Activated CD4-positive, alpha-beta memory T cell treated with anti-CD3 and anti-CD28 coated beads, Interleukin-2, amount 10 ng/mL, durations not matched to agents 7 days and 5 days (primary cell): ENCODE measurements at regions not wholly inside any gene's neighbourhood (a gene's known extent, or its start where the extent isn't known, plus 50 kb on each side); places are given as distances from the start of the nearest gene placed in this dataset.
"Not testable (repeated sequence)": the region's sequence is repeated elsewhere in the genome, so short reads cannot be mapped to it uniquely, and the experiment has no call there.

Experiments
- CTCF ChIA-PET: fragments of 350-600 bp; sonication (Branson Sonifier 250); formaldehyde crosslinking; loops from one replicate; lab custom pipeline; 2021; ENCODE audit warnings: antibody characterized with exemption, inconsistent platforms; lab: Charles Lee
- POLR2A ChIA-PET: fragments of 350-600 bp; sonication (Branson Sonifier 250); formaldehyde crosslinking; loops from one replicate; lab custom pipeline; 2021; ENCODE audit warnings: antibody characterized with exemption; lab: Charles Lee
- DNase-seq: peaks from one replicate; pipeline ENCODE4 v3.0.0-alpha.2; 2020
- H3K27ac Mint-ChIP-seq: one replicate; pipeline ENCODE4 v1.8.0; 2021; ENCODE audit warnings: mild to moderate bottlenecking, mixed read lengths
- H3K27me3 Mint-ChIP-seq: one replicate; pipeline ENCODE4 v1.8.0; 2021; ENCODE audit warnings: mixed read lengths
- H3K36me3 Mint-ChIP-seq: one replicate; pipeline ENCODE4 v1.8.0; 2021; ENCODE audit warnings: low read depth, mixed read lengths
- H3K4me1 Mint-ChIP-seq: one replicate; pipeline ENCODE4 v1.8.0; 2021; ENCODE audit warnings: mixed read lengths
- H3K4me3 Mint-ChIP-seq: one replicate; pipeline ENCODE4 v1.8.0; 2021; ENCODE audit warnings: mild to moderate bottlenecking, mixed read lengths
- H3K9me3 Mint-ChIP-seq: one replicate; pipeline ENCODE4 v1.8.0; 2021; ENCODE audit warnings: mixed read lengths

DNA sequence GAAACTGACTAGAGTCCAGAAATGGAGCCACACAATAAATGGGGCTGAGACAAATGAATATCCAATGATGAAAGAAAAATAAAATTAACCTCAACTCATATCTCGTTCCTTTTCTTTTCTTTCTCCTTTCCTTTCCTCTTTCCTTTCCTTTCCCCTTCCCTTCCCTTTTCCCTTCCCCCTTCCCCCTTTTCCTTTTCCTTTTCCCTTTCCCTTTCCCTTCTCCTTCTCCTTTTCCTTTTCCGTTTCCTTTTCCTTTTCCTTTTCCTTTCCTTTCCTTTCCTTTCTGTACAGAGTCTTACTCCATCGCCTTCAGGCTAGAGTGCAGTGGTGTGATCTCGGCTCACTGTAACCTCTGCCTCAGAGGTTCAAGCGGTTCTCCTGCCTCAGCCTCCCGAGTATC is 146.3 kb downstream of the RTL9 start:
- POLR2A ChIA-PET, result no interaction called here
- H3K9me3 Mint-ChIP-seq, result no peaks in the 10 kb centered on the region
- DNase-seq, result no peak
- H3K4me1 Mint-ChIP-seq, result no peaks in the 10 kb centered on the region
- no peak overlapping the region for H3K27ac Mint-ChIP-seq
- H3K36me3 Mint-ChIP-seq, result no peaks in the 10 kb centered on the region
- CTCF ChIA-PET, result no interaction called here
- H3K27me3 Mint-ChIP-seq, result no peaks in the 10 kb centered on the region
- no peak overlapping the region for H3K4me3 Mint-ChIP-seq

GRCh38 chrX:110509755-110510532 is 151.3 kb downstream of the RTL9 start:
- POLR2A ChIA-PET, result no interaction called here
- DNase-seq, result no peak
- H3K9me3 Mint-ChIP-seq, result no peaks in the 10 kb centered on the region
- no peak overlapping the region for H3K27ac Mint-ChIP-seq
- CTCF ChIA-PET, result interaction anchor here (1.0 kb wide), 1 partner anchor 10 kb away, joined by 3 read pairs; no protein-coding TSS in a partner anchor
- peaks cover 2% of the 10 kb centered on the region for H3K27me3 Mint-ChIP-seq
- H3K4me1 Mint-ChIP-seq, result no peaks in the 10 kb centered on the region
- no peak overlapping the region for H3K4me3 Mint-ChIP-seq
- no peaks in the 10 kb centered on the region for H3K36me3 Mint-ChIP-seq

- CTCF ChIA-PET, result no interaction called here
- DNase-seq, result no peak
- no peaks in the 10 kb centered on the region for H3K36me3 Mint-ChIP-seq
Measured at GRCh38 chrX:110511238-110511637, 152.6 kb downstream of the RTL9 start.

GRCh38 chrX:110512341-110512740 is 153.7 kb downstream of the RTL9 start:
- Mint-ChIP-seq H3K4me1 (no peaks in the 10 kb centered on the region), H3K9me3 (no peaks in the 10 kb centered on the region), H3K4me3 (no peak overlapping the region), H3K36me3 (no peaks in the 10 kb centered on the region), H3K27ac (no peak overlapping the region), H3K27me3 (peaks cover 2% of the 10 kb centered on the region)
- DNase-seq, result no peak
- POLR2A ChIA-PET, result no interaction called here
- CTCF ChIA-PET, result no interaction called here

More at GRCh38 chrX:110511238-110511637, 152.6 kb downstream of the RTL9 start:
- no peak overlapping the region for H3K4me3 Mint-ChIP-seq
- POLR2A ChIA-PET, result no interaction called here
- H3K9me3 Mint-ChIP-seq, result no peaks in the 10 kb centered on the region
- no peaks in the 10 kb centered on the region for H3K4me1 Mint-ChIP-seq
- H3K27ac Mint-ChIP-seq, result no peak overlapping the region
- H3K27me3 Mint-ChIP-seq, result peaks cover 2% of the 10 kb centered on the region

- POLR2A ChIA-PET, result no interaction called here
- DNase-seq, result no peak
- no peaks in the 10 kb centered on the region for H3K4me1 Mint-ChIP-seq
- no peak overlapping the region for H3K4me3 Mint-ChIP-seq
- no peaks in the 10 kb centered on the region for H3K9me3 Mint-ChIP-seq
- H3K27me3 Mint-ChIP-seq, result peaks cover 2% of the 10 kb centered on the region
- CTCF ChIA-PET, result no interaction called here
- H3K27ac Mint-ChIP-seq, result no peak overlapping the region
- H3K36me3 Mint-ChIP-seq, result no peaks in the 10 kb centered on the region
Measured at GRCh38 chrX:110514509-110514908, 155.9 kb downstream of the RTL9 start.

GRCh38 chrX:110519501-110519900 is 160.9 kb downstream of the RTL9 start:
- Mint-ChIP-seq H3K36me3 (no peaks in the 10 kb centered on the region), H3K4me1 (no peaks in the 10 kb centered on the region), H3K27me3 (no peaks in the 10 kb centered on the region), H3K9me3 (no peaks in the 10 kb centered on the region), H3K27ac (no peak overlapping the region), H3K4me3 (no peak overlapping the region)
- ChIA-PET CTCF (no interaction called here), POLR2A (no interaction called here)
- no peak for DNase-seq

DNA sequence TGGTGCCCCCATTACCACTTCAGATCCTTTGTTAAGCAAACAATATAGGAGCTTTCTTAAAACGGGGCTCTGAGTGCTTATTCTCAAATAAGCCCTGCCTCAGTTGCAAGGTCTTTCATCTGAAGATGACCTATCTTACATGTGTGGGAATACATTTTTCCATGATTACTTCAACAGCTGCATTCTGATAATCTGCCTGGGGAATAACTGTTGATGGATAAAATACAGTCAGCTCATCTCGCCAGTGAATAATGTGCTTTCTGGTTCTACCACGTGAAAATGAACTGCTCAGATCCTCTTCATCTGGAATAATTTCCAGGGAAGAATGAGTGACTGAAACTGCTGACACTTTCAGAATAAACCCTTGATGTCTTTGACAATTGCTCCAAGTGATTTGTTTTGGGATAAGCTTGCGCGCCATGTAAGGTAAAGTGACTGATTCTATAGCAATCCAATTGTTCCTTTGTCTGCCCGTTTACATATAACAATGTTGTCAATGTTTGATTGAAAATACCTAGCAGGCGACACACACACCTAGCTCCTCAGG is 161.3 kb downstream of the RTL9 start:
- Mint-ChIP-seq H3K9me3 (no peaks in the 10 kb centered on the region), H3K36me3 (no peaks in the 10 kb centered on the region), H3K4me3 (no peak overlapping the region), H3K4me1 (no peaks in the 10 kb centered on the region), H3K27me3 (no peaks in the 10 kb centered on the region), H3K27ac (no peak overlapping the region)
- CTCF ChIA-PET, result no interaction called here
- DNase-seq, result no peak
- POLR2A ChIA-PET, result no interaction called here

DNA sequence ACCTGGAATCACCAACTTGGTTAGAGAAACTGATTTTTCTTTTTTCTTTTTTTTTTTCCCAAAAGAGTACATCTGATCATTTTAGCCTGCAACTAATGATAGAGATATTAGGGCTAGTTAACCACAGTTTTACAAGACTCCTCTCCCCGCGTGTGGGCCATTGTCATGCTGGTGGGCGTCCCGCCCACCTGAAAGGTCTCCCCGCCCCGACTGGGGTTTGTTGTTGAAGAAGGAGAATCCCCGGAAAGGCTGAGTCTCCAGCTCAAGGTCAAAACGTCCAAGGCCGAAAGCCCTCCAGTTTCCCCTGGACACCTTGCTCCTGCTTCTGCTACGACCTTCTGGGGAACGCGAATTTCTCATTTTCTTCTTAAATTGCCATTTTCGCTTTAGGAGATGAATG is 162.0 kb downstream of the RTL9 start:
- H3K4me3 Mint-ChIP-seq, DNase-seq, H3K27ac Mint-ChIP-seq, H3K36me3 Mint-ChIP-seq, H3K4me1 Mint-ChIP-seq, H3K9me3 Mint-ChIP-seq, H3K27me3 Mint-ChIP-seq, CTCF ChIA-PET, POLR2A ChIA-PET: not testable (repeated sequence)

DNA sequence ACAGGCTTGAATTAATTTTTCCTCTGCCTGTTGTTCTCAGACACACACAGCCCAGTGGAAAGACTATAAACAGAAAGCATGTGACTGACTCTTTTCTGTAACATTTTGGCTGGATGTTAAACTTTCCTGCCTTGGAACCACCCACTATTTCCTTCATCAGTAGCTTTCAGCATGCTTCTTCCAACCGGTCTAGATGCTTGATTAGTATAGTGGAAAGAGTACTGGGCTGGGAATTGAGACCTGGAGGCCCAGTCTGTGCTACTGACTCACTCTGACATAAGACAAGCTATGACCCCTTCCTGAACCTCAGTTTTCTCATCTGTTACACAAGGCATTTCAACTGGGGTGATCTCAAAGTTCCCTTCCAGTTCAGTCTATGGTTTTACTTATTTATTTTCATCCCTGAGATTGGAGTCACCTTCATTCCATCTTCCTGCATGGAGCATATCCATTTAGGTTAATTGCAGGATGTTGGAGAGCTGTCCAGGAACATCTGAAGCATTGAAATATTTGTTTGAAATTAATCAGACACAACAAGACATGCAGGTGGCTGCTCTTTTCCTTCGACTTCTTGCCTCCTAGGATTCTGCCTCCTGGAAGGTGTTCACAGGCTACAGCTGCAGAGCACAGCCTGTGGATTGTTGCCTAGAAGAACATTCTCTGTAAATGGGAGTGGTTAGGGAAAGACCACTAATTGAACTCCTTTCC is 173.4 kb downstream of the RTL9 start:
- CTCF ChIA-PET, result no interaction called here
- POLR2A ChIA-PET, result no interaction called here
- no peaks in the 10 kb centered on the region for H3K4me1 Mint-ChIP-seq
- H3K27me3 Mint-ChIP-seq, result no peaks in the 10 kb centered on the region
- no peaks in the 10 kb centered on the region for H3K36me3 Mint-ChIP-seq
- no peaks in the 10 kb centered on the region for H3K9me3 Mint-ChIP-seq
- no peak for DNase-seq
- H3K27ac Mint-ChIP-seq, result no peak overlapping the region
- H3K4me3 Mint-ChIP-seq, result no peak overlapping the region

GRCh38 chrX:110532581-110532931 is 173.9 kb downstream of the RTL9 start:
- Mint-ChIP-seq H3K36me3 (no peaks in the 10 kb centered on the region), H3K27me3 (no peaks in the 10 kb centered on the region), H3K4me1 (no peaks in the 10 kb centered on the region), H3K9me3 (no peaks in the 10 kb centered on the region), H3K27ac (no peak overlapping the region), H3K4me3 (no peak overlapping the region)
- DNase-seq, result no peak
- ChIA-PET CTCF (no interaction called here), POLR2A (no interaction called here)

DNA sequence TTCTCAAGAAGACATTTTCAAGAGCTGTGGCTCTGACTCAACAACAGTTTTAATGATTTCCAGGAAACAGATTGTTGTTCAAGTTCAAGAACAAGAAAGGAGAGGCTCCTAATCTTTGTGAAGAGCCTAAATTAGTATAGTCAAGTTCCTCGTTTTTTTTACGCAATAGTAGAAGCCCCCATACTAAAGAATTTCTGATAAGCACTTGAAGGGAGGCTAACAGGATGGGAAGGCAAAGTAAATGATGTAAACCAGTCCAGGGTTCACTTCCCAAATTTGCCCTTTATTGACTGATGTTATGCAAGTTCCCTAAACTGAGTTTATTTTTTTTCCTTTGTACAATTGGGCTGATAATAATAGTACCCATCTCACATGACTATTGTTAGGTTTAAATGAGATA is 178.2 kb downstream of the RTL9 start:
- H3K27me3 Mint-ChIP-seq, result no peaks in the 10 kb centered on the region
- H3K9me3 Mint-ChIP-seq, result no peaks in the 10 kb centered on the region
- POLR2A ChIA-PET, result no interaction called here
- DNase-seq, result no peak
- CTCF ChIA-PET, result no interaction called here
- no peaks in the 10 kb centered on the region for H3K4me1 Mint-ChIP-seq
- H3K36me3 Mint-ChIP-seq, result no peaks in the 10 kb centered on the region
- no peak overlapping the region for H3K27ac Mint-ChIP-seq
- H3K4me3 Mint-ChIP-seq, result no peak overlapping the region

DNA sequence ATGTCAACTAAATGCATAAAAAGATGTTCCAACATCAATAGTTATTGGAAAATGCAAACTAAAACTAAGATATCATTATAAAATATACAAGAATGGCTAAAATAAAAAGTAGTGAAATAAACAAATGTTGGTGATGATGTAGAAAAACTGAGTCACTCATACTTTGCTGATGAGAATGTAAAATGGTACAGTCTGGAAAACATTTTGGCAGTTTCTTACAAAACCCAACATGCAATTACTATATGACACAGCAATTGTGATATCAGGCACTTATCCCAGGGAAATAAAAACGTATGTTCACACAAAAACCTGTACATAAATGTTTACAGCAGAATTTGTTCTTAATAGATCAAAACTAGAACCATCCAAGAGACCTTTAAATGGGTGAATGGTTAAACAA is 182.6 kb downstream of the RTL9 start:
- H3K36me3 Mint-ChIP-seq, result no peaks in the 10 kb centered on the region
- no peaks in the 10 kb centered on the region for H3K9me3 Mint-ChIP-seq
- DNase-seq, result no peak
- POLR2A ChIA-PET, result no interaction called here
- H3K4me1 Mint-ChIP-seq, result no peaks in the 10 kb centered on the region
- no peaks in the 10 kb centered on the region for H3K27me3 Mint-ChIP-seq
- no peak overlapping the region for H3K27ac Mint-ChIP-seq
- no peak overlapping the region for H3K4me3 Mint-ChIP-seq
- CTCF ChIA-PET, result no interaction called here

GRCh38 chrX:110550854-110551253 is 192.2 kb downstream of the RTL9 start:
- H3K9me3 Mint-ChIP-seq, CTCF ChIA-PET, H3K36me3 Mint-ChIP-seq, POLR2A ChIA-PET, H3K27ac Mint-ChIP-seq, H3K4me1 Mint-ChIP-seq, DNase-seq, H3K27me3 Mint-ChIP-seq, H3K4me3 Mint-ChIP-seq: not testable (repeated sequence)

GRCh38 chrX:110557864-110558263 is 199.2 kb downstream of the RTL9 start:
- H3K27me3 Mint-ChIP-seq, result no peaks in the 10 kb centered on the region
- no peak overlapping the region for H3K4me3 Mint-ChIP-seq
- DNase-seq, result no peak
- ChIA-PET POLR2A (no interaction called here), CTCF (no interaction called here)
- H3K9me3 Mint-ChIP-seq, result no peaks in the 10 kb centered on the region
- H3K4me1 Mint-ChIP-seq, result no peaks in the 10 kb centered on the region
- no peaks in the 10 kb centered on the region for H3K36me3 Mint-ChIP-seq
- no peak overlapping the region for H3K27ac Mint-ChIP-seq
